GM12891 (cell line): ENCODE measurements at regions not wholly inside any gene's neighbourhood (a gene's known extent, or its start where the extent isn't known, plus 50 kb on each side); places are given as distances from the start of the nearest gene placed in this dataset.
"Not testable (repeated sequence)": the region's sequence is repeated elsewhere in the genome, so short reads cannot be mapped to it uniquely, and the experiment has no call there.

Experiments
- PAX5 ChIP-seq: IDR thresholded peaks from 2 replicates; pipeline ENCODE4 v1.6.1; 2011; ENCODE audit warnings: low read length, moderate library complexity, mild to moderate bottlenecking; ENCODE audit not compliant: insufficient read depth, severe bottlenecking
- POLR2A ChIP-seq: IDR thresholded peaks from 2 replicates; pipeline ENCODE4 v1.6.1; 2011; ENCODE audit warnings: low read depth, low read length, control low read depth
- SPI1 ChIP-seq: IDR thresholded peaks from 2 replicates; pipeline ENCODE4 v1.6.1; 2011; ENCODE audit warnings: low read depth, low read length, control low read depth

- not testable (repeated sequence) for TF ChIP-seq PAX5, POLR2A, SPI1
Measured at GRCh38 chr9:10890266-10890665, 277.5 kb upstream of the PTPRD start.
